H9 (cell line): ENCODE measurements at regions not wholly inside any gene's neighbourhood (a gene's known extent, or its start where the extent isn't known, plus 50 kb on each side); places are given as distances from the start of the nearest gene placed in this dataset.

Experiments used
- DNase-seq: peaks from one replicate; pipeline ENCODE4 v3.0.0-alpha.2; 2017
- H2AFZ ChIP-seq: one replicate; pipeline ENCODE4 v1.6.1; 2013; ENCODE audit warnings: mild to moderate bottlenecking, low read length, control low read depth, moderate library complexity
- H2AK5ac ChIP-seq: 2 replicates; pipeline ENCODE4 v1.6.1; 2013; ENCODE audit warnings: low read length, control low read depth, mixed read lengths; ENCODE audit not compliant: insufficient read length
- H2BK120ac ChIP-seq: one replicate; pipeline ENCODE4 v1.6.1; 2013; ENCODE audit warnings: low read depth, mild to moderate bottlenecking, low read length, control low read depth, inconsistent platforms; ENCODE audit not compliant: poor library complexity, severe bottlenecking
- H2BK12ac ChIP-seq: 2 replicates; pipeline ENCODE4 v1.6.1; 2013; ENCODE audit warnings: low read length, control low read depth, mixed read lengths, low read depth; ENCODE audit not compliant: insufficient read length
- H2BK15ac ChIP-seq: 2 replicates; pipeline ENCODE4 v1.6.1; 2013; ENCODE audit warnings: low read depth, low read length, control low read depth
- H2BK20ac ChIP-seq: one replicate; pipeline ENCODE4 v1.6.1; 2013; ENCODE audit warnings: low read depth, mild to moderate bottlenecking, low read length, control low read depth, inconsistent platforms; ENCODE audit not compliant: poor library complexity, severe bottlenecking
- H2BK5ac ChIP-seq: 2 replicates; pipeline ENCODE4 v1.6.1; 2013; ENCODE audit warnings: low read length, control low read depth, mixed read lengths; ENCODE audit not compliant: insufficient read length
- H3K14ac ChIP-seq: 2 replicates; pipeline ENCODE4 v1.6.1; 2013; ENCODE audit warnings: low read length, control low read depth; ENCODE audit not compliant: insufficient read depth
- H3K18ac ChIP-seq: 2 replicates; pipeline ENCODE4 v1.6.1; 2013; ENCODE audit warnings: low read depth, mild to moderate bottlenecking, mixed read lengths, low read length, control low read depth; ENCODE audit not compliant: insufficient read length
- H3K23ac ChIP-seq: 2 replicates; pipeline ENCODE4 v1.6.1; 2013; ENCODE audit warnings: low read length, control low read depth, mixed read lengths, low read depth; ENCODE audit not compliant: insufficient read length
- H3K23me2 ChIP-seq: 2 replicates; pipeline ENCODE4 v1.6.1; 2013; ENCODE audit warnings: low read depth, mild to moderate bottlenecking, mixed read lengths, low read length, control low read depth; ENCODE audit not compliant: insufficient read length, poor library complexity, severe bottlenecking
- H3K27ac ChIP-seq: 2 replicates; pipeline ENCODE4 v1.5.1; 2013; ENCODE audit warnings: low read length, control low read depth, mixed read lengths, low read depth; ENCODE audit not compliant: insufficient read length
- H3K27me3 ChIP-seq: 2 replicates; pipeline ENCODE4 v1.6.1; 2013; ENCODE audit warnings: low read length, control low read depth, inconsistent platforms; ENCODE audit not compliant: insufficient read depth
- H3K4ac ChIP-seq: 2 replicates; pipeline ENCODE4 v1.6.1; 2013; ENCODE audit warnings: low read depth, mild to moderate bottlenecking, control low read depth, inconsistent platforms, low read length, moderate library complexity
- H3K4me1 ChIP-seq: 2 replicates; pipeline ENCODE4 v1.6.1; 2013; ENCODE audit warnings: low read length, control low read depth, inconsistent platforms; ENCODE audit not compliant: insufficient read depth
- H3K4me2 ChIP-seq: 2 replicates; pipeline ENCODE4 v1.6.1; 2013; ENCODE audit warnings: low read length, control low read depth, mixed read lengths; ENCODE audit not compliant: insufficient read length, insufficient read depth
- H3K56ac ChIP-seq: 2 replicates; pipeline ENCODE4 v1.6.1; 2013; ENCODE audit warnings: low read depth, mild to moderate bottlenecking, mixed read lengths, low read length, control low read depth; ENCODE audit not compliant: insufficient read length
- H3K79me1 ChIP-seq: 2 replicates; pipeline ENCODE4 v1.6.1; 2013; ENCODE audit warnings: low read depth, mild to moderate bottlenecking, moderate library complexity, low read length, control low read depth, inconsistent platforms; ENCODE audit not compliant: insufficient read depth, poor library complexity, severe bottlenecking
- H3K79me2 ChIP-seq: 2 replicates; pipeline ENCODE4 v1.6.1; 2013; ENCODE audit warnings: low read length, control low read depth, inconsistent platforms; ENCODE audit not compliant: insufficient read depth
- H3K9ac ChIP-seq: 2 replicates; pipeline ENCODE4 v1.6.1; 2013; ENCODE audit warnings: low read length, control low read depth, mixed read lengths; ENCODE audit not compliant: insufficient read length; ENCODE audit errors: extremely low read depth
- H3K9me3 ChIP-seq: one replicate; pipeline ENCODE4 v1.6.1; 2013; ENCODE audit warnings: low read depth, low read length, inconsistent platforms; ENCODE audit not compliant: control insufficient read depth
- H3T11ph ChIP-seq: one replicate; pipeline ENCODE4 v1.6.1; 2013; ENCODE audit warnings: mild to moderate bottlenecking, low read length, control low read depth, inconsistent platforms
- H4K20me1 ChIP-seq: one replicate; pipeline ENCODE4 v1.6.1; 2013; ENCODE audit not compliant: control insufficient read depth, insufficient read length, insufficient read depth
- H4K5ac ChIP-seq: 2 replicates; pipeline ENCODE4 v1.6.1; 2013; ENCODE audit warnings: low read depth, mild to moderate bottlenecking, mixed read lengths, low read length, control low read depth; ENCODE audit not compliant: insufficient read length
- H4K8ac ChIP-seq: replicated peaks from 2 replicates; pipeline ENCODE4 v1.6.1; 2013; ENCODE audit warnings: low read length, control low read depth, mixed read lengths, low read depth; ENCODE audit not compliant: insufficient read length
- H4K91ac ChIP-seq: 2 replicates; pipeline ENCODE4 v1.6.1; 2013; ENCODE audit warnings: low read depth, mild to moderate bottlenecking, moderate library complexity, mixed read lengths, low read length, control low read depth; ENCODE audit not compliant: insufficient read length
- H3K27ac Mint-ChIP-seq, 3 experiments: 2 replicates in 2 of 3; 3 replicates in 1 of 3; pipeline ENCODE4 v1.8.0; 2020 to 2021; ENCODE audit warnings: mixed read lengths in 3 of 3, mild to moderate bottlenecking in 1 of 3, moderate library complexity in 1 of 3
- H3K27me3 Mint-ChIP-seq: 2 replicates; pipeline ENCODE4 v1.8.0; 2021; ENCODE audit warnings: low read depth, mild to moderate bottlenecking, moderate library complexity, mixed read lengths
- H3K36me3 Mint-ChIP-seq, 3 experiments: 2 replicates in 2 of 3; 3 replicates in 1 of 3; pipeline ENCODE4 v1.8.0; 2020 to 2021; ENCODE audit warnings: low read depth in 3 of 3, mixed read lengths in 3 of 3; ENCODE audit not compliant: insufficient read depth in 1 of 3
- H3K4me1 Mint-ChIP-seq, 2 experiments: 2 replicates each; pipeline ENCODE4 v1.8.0; 2020; ENCODE audit warnings: mixed read lengths in 2 of 2
- H3K4me3 Mint-ChIP-seq, 2 experiments: 2 replicates in 1 of 2; 3 replicates in 1 of 2; pipeline ENCODE4 v1.8.0; 2020 to 2021; ENCODE audit warnings: mild to moderate bottlenecking in 2 of 2, mixed read lengths in 2 of 2, moderate library complexity in 1 of 2
- H3K9me3 Mint-ChIP-seq, 2 experiments: 2 replicates in 1 of 2; 3 replicates in 1 of 2; pipeline ENCODE4 v1.8.0; 2020; ENCODE audit warnings: mild to moderate bottlenecking in 2 of 2, mixed read lengths in 2 of 2, moderate library complexity in 1 of 2
- WGBS: extraction: QIAGEN DNeasy Blood & Tissue Kit; methylation state at CpG from one replicate; pipeline ENCODE4 v1.1.7; 2013; ENCODE audit warnings: missing lambda C conversion rate, low lambda C conversion rate, mixed read lengths; ENCODE audit not compliant: insufficient read length; ENCODE audit errors: extremely low coverage; 5-methylcytosine and 5-hydroxymethylcytosine counted together
- TF ChIP-seq, protein P1 (sequence below): fragments of 200-600 bp; sonication (generic); conservative IDR thresholded peaks from 3 replicates; pipeline ENCODE4 v1.8.0; 2021; ENCODE audit warnings: antibody characterized with exemption, mild to moderate bottlenecking

DNA sequence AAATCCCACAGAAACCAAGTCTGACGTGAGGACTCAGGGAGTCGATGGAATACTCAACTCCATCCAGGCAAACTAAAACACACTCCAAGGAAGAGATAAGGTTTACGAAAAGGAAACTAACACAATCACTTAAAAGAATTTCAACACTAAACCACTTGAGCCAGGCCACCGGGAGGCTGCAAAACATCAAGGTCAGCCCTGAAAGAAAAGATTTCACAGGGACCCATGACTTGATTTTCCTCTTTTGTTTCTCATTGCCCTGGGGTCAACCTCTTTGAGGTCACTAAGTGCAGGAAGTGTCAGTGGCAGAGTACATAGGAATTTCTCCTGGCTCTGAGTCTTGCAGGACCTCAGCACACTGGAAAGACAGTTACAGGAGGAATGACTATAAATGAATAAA is 77.8 kb upstream of the TARS1 start:
- H4K8ac ChIP-seq: no peak overlapping the region
- no peak overlapping the region for H3K27ac ChIP-seq
- no peak overlapping the region for H3K56ac ChIP-seq
- no peak overlapping the region for H2BK120ac ChIP-seq
- H2BK15ac ChIP-seq: no peak overlapping the region
- no peak overlapping the region for H3K4ac ChIP-seq
- H3K4me2 ChIP-seq: no peak overlapping the region
- Mint-ChIP-seq H3K36me3 (peaks cover 1 to 17% (median 12%) of the 10 kb centered on the region in 3 experiments; a peak in 4 of 7 replicates), H3K27ac (no peak overlapping the region), H3K4me1 (peaks cover 9% of the 10 kb centered on the region in 2 experiments), H3K27me3 (peaks cover 2% of the 10 kb centered on the region; the same call in 1 of the 2 replicates), H3K9me3 (peaks cover 12 to 15% of the 10 kb centered on the region in 2 experiments), H3K4me3 (no peak overlapping the region)
- no peak overlapping the region for H3K23ac ChIP-seq
- TF ChIP-seq, protein P1, sequence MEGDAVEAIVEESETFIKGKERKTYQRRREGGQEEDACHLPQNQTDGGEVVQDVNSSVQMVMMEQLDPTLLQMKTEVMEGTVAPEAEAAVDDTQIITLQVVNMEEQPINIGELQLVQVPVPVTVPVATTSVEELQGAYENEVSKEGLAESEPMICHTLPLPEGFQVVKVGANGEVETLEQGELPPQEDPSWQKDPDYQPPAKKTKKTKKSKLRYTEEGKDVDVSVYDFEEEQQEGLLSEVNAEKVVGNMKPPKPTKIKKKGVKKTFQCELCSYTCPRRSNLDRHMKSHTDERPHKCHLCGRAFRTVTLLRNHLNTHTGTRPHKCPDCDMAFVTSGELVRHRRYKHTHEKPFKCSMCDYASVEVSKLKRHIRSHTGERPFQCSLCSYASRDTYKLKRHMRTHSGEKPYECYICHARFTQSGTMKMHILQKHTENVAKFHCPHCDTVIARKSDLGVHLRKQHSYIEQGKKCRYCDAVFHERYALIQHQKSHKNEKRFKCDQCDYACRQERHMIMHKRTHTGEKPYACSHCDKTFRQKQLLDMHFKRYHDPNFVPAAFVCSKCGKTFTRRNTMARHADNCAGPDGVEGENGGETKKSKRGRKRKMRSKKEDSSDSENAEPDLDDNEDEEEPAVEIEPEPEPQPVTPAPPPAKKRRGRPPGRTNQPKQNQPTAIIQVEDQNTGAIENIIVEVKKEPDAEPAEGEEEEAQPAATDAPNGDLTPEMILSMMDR: no peak
- WGBS: no CpG with 5 or more reads among the region's 4 CpGs
- no peaks in the 10 kb centered on the region for H3K4me1 ChIP-seq
- H2BK5ac ChIP-seq: no peak overlapping the region
- H3K9me3 ChIP-seq: no peaks in the 10 kb centered on the region
- no peak overlapping the region for H4K5ac ChIP-seq
- no peaks in the 10 kb centered on the region for H3K23me2 ChIP-seq
- no peak overlapping the region for H4K91ac ChIP-seq
- H3K27me3 ChIP-seq: no peaks in the 10 kb centered on the region
- H3K79me2 ChIP-seq: no peaks in the 10 kb centered on the region
- no peak overlapping the region for H3T11ph ChIP-seq
- DNase-seq: peak; percentile 31
- H2AK5ac ChIP-seq: no peak overlapping the region
- no peak overlapping the region for H3K18ac ChIP-seq
- no peak overlapping the region for H2AFZ ChIP-seq
- no peaks in the 10 kb centered on the region for H3K79me1 ChIP-seq
- H2BK12ac ChIP-seq: no peak overlapping the region
- no peak overlapping the region for H3K9ac ChIP-seq
- no peak overlapping the region for H3K14ac ChIP-seq
- H4K20me1 ChIP-seq: no peaks in the 10 kb centered on the region
- H2BK20ac ChIP-seq: no peak overlapping the region
